ENCODE measurements at regions not wholly inside any gene's neighbourhood (a gene's known extent, or its start where the extent isn't known, plus 50 kb on each side); places are given as distances from the start of the nearest gene placed in this dataset.

DNA sequence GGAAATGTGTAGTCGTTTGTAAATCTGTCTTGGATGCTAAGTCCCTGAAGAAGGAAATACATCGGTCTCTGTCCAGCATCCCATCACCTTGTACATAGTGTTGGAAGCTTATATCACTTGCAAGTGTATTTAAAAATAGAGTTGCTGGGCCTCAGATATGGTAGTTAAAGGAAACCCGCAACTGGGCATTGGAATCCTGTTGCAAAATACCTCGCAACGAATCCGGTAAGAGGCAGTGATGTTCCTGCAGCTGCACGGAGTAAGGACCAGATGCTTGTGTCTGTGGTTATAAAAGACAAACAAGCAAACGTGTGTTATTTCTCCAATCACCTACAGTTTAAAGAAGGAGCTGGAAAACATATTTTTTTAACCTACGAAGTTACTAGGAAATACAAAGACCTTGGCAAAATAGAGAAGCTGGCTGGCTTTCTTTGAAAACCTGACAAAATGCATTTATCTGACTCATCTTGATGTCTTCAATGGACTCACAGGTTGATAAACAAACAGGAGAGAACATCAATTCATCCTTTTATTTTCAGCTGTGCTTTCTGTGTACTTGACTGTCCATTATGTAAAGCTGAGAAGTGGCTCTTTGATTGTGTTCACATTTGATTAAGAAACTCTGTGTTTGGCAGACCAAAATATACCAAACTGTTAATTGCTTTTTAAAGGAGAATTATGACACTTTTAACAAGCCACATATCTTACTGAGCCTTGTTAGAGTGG is 326.4 kb downstream of the SFMBT2 start:
- TF ChIP-seq, protein P1, sequence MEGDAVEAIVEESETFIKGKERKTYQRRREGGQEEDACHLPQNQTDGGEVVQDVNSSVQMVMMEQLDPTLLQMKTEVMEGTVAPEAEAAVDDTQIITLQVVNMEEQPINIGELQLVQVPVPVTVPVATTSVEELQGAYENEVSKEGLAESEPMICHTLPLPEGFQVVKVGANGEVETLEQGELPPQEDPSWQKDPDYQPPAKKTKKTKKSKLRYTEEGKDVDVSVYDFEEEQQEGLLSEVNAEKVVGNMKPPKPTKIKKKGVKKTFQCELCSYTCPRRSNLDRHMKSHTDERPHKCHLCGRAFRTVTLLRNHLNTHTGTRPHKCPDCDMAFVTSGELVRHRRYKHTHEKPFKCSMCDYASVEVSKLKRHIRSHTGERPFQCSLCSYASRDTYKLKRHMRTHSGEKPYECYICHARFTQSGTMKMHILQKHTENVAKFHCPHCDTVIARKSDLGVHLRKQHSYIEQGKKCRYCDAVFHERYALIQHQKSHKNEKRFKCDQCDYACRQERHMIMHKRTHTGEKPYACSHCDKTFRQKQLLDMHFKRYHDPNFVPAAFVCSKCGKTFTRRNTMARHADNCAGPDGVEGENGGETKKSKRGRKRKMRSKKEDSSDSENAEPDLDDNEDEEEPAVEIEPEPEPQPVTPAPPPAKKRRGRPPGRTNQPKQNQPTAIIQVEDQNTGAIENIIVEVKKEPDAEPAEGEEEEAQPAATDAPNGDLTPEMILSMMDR (IDR thresholded peaks at IDR 0.05; ENCODE audit: low read length) = no peak
- TF ChIP-seq EZH2 (IDR thresholded peaks at IDR 0.05; ENCODE audit: borderline replicate concordance, low read length) = no peak
